Renal cortical epithelial cell (primary cell): ENCODE measurements at regions not wholly inside any gene's neighbourhood (a gene's known extent, or its start where the extent isn't known, plus 50 kb on each side); places are given as distances from the start of the nearest gene placed in this dataset.

Experiments used
- DNase-seq: peaks from one replicate; pipeline ENCODE4 v3.0.0-alpha.2; 2011; ENCODE audit warnings: low read depth

DNA sequence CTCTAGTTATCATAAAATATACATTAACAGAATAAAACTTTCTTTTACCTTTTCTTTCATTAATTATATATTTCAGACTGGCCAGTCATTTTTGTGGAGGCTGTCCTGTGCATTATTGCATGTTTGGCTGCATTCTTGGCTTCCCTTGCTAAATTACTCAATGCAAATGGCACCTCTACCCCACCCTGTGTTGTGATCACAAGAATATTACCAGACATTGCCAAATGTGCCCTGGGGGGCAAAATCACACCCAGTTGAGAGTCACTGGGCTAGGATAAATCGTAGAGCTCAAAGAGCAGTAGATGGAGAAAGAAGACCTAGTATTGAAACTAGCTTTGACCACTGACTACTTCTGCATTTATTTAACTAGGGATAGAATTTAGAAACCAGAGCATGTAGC lies 1257.8 kb upstream of the TENM4 start:
- no peak for DNase-seq

DNA sequence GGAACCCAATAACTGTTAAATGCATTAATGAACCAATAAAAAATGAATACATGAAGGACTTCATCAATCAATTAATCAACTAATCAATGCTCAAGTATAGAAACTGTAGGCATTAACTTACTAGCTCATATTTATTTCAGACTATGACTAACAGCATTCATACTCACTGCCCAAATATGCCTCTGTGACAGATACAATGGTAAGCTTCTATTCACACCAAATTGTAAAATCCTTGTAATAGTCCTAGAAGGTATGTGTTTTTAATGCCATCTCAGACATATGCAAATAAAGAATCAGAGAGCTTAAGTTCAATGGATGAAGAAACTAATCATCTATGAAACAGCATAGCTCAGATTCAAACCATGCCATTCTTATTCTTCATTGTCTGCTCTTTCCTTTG lies 1253.6 kb upstream of the TENM4 start:
- no peak for DNase-seq

GRCh38 chr11:80687941-80688340 lies 1247.1 kb upstream of the TENM4 start:
- no peak for DNase-seq

DNA sequence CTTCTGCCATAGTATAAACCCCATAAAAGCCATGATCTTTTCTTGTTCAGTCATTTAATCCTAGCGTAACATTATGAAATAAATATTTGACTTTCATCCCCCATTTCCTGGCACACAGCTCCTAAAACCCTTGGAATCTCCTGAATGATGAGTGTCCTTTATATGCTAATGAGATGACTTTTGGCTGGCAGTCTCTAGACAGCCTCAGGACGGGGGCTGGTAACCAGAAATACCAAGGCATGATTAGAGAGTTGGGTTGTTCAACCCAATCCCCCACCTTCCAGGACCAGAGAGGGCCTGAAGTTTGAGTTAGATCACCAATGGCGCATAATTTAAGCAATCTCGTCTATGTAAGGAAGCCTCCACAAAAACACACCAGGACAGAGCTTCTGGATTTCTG lies 1246.1 kb upstream of the TENM4 start:
- no peak for DNase-seq

GRCh38 chr11:80673566-80673965 lies 1232.7 kb upstream of the TENM4 start:
- DNase-seq, result no peak

DNA sequence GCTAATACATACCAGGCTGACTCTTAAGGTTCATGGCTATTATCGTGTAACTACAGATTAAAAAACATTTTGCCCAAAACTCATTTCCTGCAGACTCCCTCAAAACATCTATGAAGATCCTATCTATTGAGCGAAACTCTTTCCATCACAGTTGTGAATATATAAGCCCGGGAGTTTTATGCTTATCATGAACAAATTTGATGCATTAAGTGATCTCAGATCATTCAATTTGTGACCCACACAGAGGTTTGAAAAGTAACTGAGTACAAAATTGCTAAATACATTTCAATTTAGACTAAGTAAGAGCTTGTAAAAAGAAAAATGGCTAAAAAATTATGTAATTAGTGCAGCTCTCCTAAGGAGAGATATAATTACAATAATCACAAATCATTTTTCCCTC lies 1228.8 kb upstream of the TENM4 start:
- DNase-seq, result no peak

- no peak for DNase-seq
These were observed 1227.2 kb upstream of the TENM4 start for GRCh38 chr11:80668039-80668438.

DNA sequence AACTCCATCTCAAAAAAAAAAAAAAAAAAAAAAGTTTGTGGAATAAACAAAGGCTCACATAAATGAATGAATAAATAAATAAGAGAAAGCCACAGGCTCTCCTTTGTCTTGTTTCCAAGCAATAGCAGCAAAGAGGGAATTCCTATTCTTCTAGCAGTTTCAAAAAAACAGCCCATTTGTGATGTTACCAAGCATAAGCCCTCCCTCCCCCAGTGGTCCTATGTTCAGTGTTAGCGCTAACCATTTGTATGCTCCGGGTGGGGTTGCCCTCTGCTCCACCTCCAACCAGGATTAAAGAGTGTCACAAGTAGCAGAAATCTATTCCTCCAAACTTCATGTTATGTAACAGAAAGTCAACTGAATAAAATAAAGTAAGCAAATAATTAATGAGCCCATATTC lies 1215.0 kb upstream of the TENM4 start:
- no peak for DNase-seq

- DNase-seq, result no peak
These were observed 1210.1 kb upstream of the TENM4 start for GRCh38 chr11:80650966-80651365.

DNA sequence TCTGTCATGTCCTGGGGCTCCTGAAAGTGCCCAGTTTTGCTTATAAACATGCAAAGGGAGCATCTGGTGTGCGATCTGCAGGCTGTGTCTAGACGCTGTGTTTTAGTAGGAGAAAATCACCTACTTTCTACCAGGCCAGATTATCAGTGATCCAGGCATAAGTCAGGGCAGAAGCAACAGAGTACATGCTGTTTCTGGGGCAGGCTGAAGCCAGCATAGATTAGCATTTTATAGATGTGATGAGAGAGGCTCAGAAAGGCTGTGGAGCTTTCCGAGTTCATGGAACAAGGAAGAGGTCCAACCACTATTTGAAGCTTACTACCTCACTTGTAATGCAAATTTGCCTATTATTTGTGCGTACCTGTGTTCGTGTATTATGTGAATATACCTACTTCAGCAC lies 1208.4 kb upstream of the TENM4 start:
- no peak for DNase-seq

- peak; percentile 3 for DNase-seq
These were observed 1197.5 kb upstream of the TENM4 start for GRCh38 chr11:80638296-80638695.

DNA sequence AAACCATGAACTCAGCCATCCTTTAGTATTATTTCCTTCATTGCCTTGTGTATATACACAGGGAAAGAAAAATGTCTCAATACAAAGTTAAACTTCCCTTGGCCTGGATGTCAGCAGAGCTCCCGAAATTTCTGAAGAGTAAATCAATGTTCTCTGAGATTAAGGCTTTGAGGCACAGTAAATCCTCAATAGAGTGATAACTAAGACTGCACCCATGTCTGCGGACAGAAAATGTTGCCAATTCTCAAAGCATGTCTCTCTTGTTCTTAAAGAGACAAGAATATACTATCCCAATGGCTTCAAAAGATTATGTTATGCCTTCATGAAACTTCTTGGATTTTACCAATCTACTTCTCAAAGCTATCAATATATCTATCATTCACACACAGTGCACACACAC lies 1196.7 kb upstream of the TENM4 start:
- DNase-seq, result no peak

DNA sequence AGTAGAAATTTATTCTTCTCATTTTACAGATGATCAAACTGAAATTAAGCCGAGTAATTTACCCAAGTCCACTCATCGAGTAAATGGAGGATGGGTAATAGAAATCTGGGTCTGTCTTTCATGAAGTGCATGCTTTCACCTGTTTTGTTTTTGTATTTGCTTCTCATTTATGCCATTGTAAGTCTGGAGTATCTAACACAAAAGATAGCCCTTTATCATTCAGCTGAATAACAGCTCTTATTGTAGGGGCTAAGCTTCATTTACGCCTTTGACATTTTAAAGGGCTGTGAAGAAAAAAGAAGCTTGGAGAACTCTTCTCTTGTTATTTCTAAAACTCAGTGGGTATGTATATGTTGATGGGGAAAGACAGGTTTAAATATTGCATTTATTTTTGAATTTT lies 1196.2 kb upstream of the TENM4 start:
- no peak for DNase-seq

DNA sequence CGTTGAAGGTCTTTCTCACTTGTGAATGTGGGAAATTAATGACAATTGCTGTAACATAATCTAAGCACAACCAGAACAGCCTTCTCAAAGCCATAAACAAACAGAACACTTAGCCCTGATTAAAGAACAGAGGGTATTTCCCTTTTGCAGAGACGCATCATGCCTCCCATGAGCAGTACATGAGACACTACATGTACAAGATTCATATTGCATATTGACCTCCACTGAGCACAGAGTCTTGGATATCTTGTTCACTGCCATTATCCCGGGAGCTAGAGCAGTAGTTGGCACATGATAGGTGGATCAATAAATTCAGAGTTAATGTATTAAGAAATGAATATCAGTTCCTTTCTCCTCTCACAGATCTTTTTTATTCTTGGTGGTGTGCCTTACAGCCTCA lies 1194.3 kb upstream of the TENM4 start:
- DNase-seq, result no peak

- no peak for DNase-seq
These were observed 1191.9 kb upstream of the TENM4 start for GRCh38 chr11:80632691-80633090.

- DNase-seq, result no peak
These were observed 1191.3 kb upstream of the TENM4 start for GRCh38 chr11:80632156-80632555.

GRCh38 chr11:80629466-80629865 lies 1188.6 kb upstream of the TENM4 start:
- DNase-seq, result no peak

DNA sequence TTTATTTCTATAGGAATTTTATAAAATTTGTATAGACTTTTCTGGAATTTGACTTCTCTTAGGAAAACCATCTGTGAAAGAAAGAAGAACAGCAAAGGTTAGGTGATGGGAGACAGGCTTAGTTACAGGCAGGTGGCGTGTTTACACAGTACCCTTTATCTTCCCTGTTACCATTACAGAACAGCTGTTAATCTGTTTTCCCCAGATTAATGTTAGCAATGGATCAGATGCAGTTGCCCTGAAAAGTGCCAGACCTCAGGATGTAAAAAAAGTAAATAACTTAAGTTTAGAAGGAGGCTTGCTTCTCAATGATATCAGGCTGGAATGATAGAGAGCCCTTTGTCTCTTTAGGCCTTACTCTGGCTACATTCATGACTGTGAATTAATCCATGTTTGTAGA lies 1186.5 kb upstream of the TENM4 start:
- no peak for DNase-seq

DNA sequence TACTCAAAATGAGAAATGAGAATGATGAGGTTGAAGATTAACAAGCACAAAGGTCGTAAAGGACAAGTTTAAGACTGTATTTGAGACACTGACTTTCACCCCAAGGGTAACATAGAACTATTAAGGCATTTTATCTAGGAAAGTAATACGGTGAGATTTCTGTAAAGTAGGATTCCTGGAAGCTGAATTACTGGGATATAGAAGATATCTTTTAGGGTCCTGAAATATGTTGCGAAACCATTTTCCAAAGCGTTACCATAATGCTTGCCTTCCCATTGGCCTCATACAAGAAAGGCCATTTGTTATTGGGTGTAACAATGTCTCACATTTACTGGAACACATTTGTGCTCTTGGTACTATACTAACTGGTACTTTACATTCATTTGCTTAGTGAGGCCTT lies 1185.9 kb upstream of the TENM4 start:
- no peak for DNase-seq

- no peak for DNase-seq
These were observed 1184.7 kb upstream of the TENM4 start for GRCh38 chr11:80625563-80625962.

GRCh38 chr11:80621871-80622270 lies 1181.0 kb upstream of the TENM4 start:
- DNase-seq, result peak; percentile 23

- DNase-seq, result no peak
These were observed 1180.0 kb upstream of the TENM4 start for GRCh38 chr11:80620867-80621266.

GRCh38 chr11:80617156-80617555 lies 1176.3 kb upstream of the TENM4 start:
- no peak for DNase-seq

GRCh38 chr11:80616070-80616800 lies 1175.4 kb upstream of the TENM4 start:
- DNase-seq, result no peak
